H9 (cell line): ENCODE measurements at regions not wholly inside any gene's neighbourhood (a gene's known extent, or its start where the extent isn't known, plus 50 kb on each side); places are given as distances from the start of the nearest gene placed in this dataset.

Source experiments
- DNase-seq: peaks from one replicate; pipeline ENCODE4 v3.0.0-alpha.2; 2017
- H2AFZ ChIP-seq: one replicate; pipeline ENCODE4 v1.6.1; 2013; ENCODE audit warnings: mild to moderate bottlenecking, low read length, control low read depth, moderate library complexity
- H2AK5ac ChIP-seq: 2 replicates; pipeline ENCODE4 v1.6.1; 2013; ENCODE audit warnings: low read length, control low read depth, mixed read lengths; ENCODE audit not compliant: insufficient read length
- H2BK120ac ChIP-seq: one replicate; pipeline ENCODE4 v1.6.1; 2013; ENCODE audit warnings: low read depth, mild to moderate bottlenecking, low read length, control low read depth, inconsistent platforms; ENCODE audit not compliant: poor library complexity, severe bottlenecking
- H2BK12ac ChIP-seq: 2 replicates; pipeline ENCODE4 v1.6.1; 2013; ENCODE audit warnings: low read length, control low read depth, mixed read lengths, low read depth; ENCODE audit not compliant: insufficient read length
- H2BK15ac ChIP-seq: 2 replicates; pipeline ENCODE4 v1.6.1; 2013; ENCODE audit warnings: low read depth, low read length, control low read depth
- H2BK20ac ChIP-seq: one replicate; pipeline ENCODE4 v1.6.1; 2013; ENCODE audit warnings: low read depth, mild to moderate bottlenecking, low read length, control low read depth, inconsistent platforms; ENCODE audit not compliant: poor library complexity, severe bottlenecking
- H2BK5ac ChIP-seq: 2 replicates; pipeline ENCODE4 v1.6.1; 2013; ENCODE audit warnings: low read length, control low read depth, mixed read lengths; ENCODE audit not compliant: insufficient read length
- H3K14ac ChIP-seq: 2 replicates; pipeline ENCODE4 v1.6.1; 2013; ENCODE audit warnings: low read length, control low read depth; ENCODE audit not compliant: insufficient read depth
- H3K18ac ChIP-seq: 2 replicates; pipeline ENCODE4 v1.6.1; 2013; ENCODE audit warnings: low read depth, mild to moderate bottlenecking, mixed read lengths, low read length, control low read depth; ENCODE audit not compliant: insufficient read length
- H3K23ac ChIP-seq: 2 replicates; pipeline ENCODE4 v1.6.1; 2013; ENCODE audit warnings: low read length, control low read depth, mixed read lengths, low read depth; ENCODE audit not compliant: insufficient read length
- H3K23me2 ChIP-seq: 2 replicates; pipeline ENCODE4 v1.6.1; 2013; ENCODE audit warnings: low read depth, mild to moderate bottlenecking, mixed read lengths, low read length, control low read depth; ENCODE audit not compliant: insufficient read length, poor library complexity, severe bottlenecking
- H3K27ac ChIP-seq: 2 replicates; pipeline ENCODE4 v1.5.1; 2013; ENCODE audit warnings: low read length, control low read depth, mixed read lengths, low read depth; ENCODE audit not compliant: insufficient read length
- H3K27me3 ChIP-seq: 2 replicates; pipeline ENCODE4 v1.6.1; 2013; ENCODE audit warnings: low read length, control low read depth, inconsistent platforms; ENCODE audit not compliant: insufficient read depth
- H3K4ac ChIP-seq: 2 replicates; pipeline ENCODE4 v1.6.1; 2013; ENCODE audit warnings: low read depth, mild to moderate bottlenecking, control low read depth, inconsistent platforms, low read length, moderate library complexity
- H3K4me1 ChIP-seq: 2 replicates; pipeline ENCODE4 v1.6.1; 2013; ENCODE audit warnings: low read length, control low read depth, inconsistent platforms; ENCODE audit not compliant: insufficient read depth
- H3K4me2 ChIP-seq: 2 replicates; pipeline ENCODE4 v1.6.1; 2013; ENCODE audit warnings: low read length, control low read depth, mixed read lengths; ENCODE audit not compliant: insufficient read length, insufficient read depth
- H3K56ac ChIP-seq: 2 replicates; pipeline ENCODE4 v1.6.1; 2013; ENCODE audit warnings: low read depth, mild to moderate bottlenecking, mixed read lengths, low read length, control low read depth; ENCODE audit not compliant: insufficient read length
- H3K79me1 ChIP-seq: 2 replicates; pipeline ENCODE4 v1.6.1; 2013; ENCODE audit warnings: low read depth, mild to moderate bottlenecking, moderate library complexity, low read length, control low read depth, inconsistent platforms; ENCODE audit not compliant: insufficient read depth, poor library complexity, severe bottlenecking
- H3K79me2 ChIP-seq: 2 replicates; pipeline ENCODE4 v1.6.1; 2013; ENCODE audit warnings: low read length, control low read depth, inconsistent platforms; ENCODE audit not compliant: insufficient read depth
- H3K9ac ChIP-seq: 2 replicates; pipeline ENCODE4 v1.6.1; 2013; ENCODE audit warnings: low read length, control low read depth, mixed read lengths; ENCODE audit not compliant: insufficient read length; ENCODE audit errors: extremely low read depth
- H3K9me3 ChIP-seq: one replicate; pipeline ENCODE4 v1.6.1; 2013; ENCODE audit warnings: low read depth, low read length, inconsistent platforms; ENCODE audit not compliant: control insufficient read depth
- H3T11ph ChIP-seq: one replicate; pipeline ENCODE4 v1.6.1; 2013; ENCODE audit warnings: mild to moderate bottlenecking, low read length, control low read depth, inconsistent platforms
- H4K20me1 ChIP-seq: one replicate; pipeline ENCODE4 v1.6.1; 2013; ENCODE audit not compliant: control insufficient read depth, insufficient read length, insufficient read depth
- H4K5ac ChIP-seq: 2 replicates; pipeline ENCODE4 v1.6.1; 2013; ENCODE audit warnings: low read depth, mild to moderate bottlenecking, mixed read lengths, low read length, control low read depth; ENCODE audit not compliant: insufficient read length
- H4K8ac ChIP-seq: replicated peaks from 2 replicates; pipeline ENCODE4 v1.6.1; 2013; ENCODE audit warnings: low read length, control low read depth, mixed read lengths, low read depth; ENCODE audit not compliant: insufficient read length
- H4K91ac ChIP-seq: 2 replicates; pipeline ENCODE4 v1.6.1; 2013; ENCODE audit warnings: low read depth, mild to moderate bottlenecking, moderate library complexity, mixed read lengths, low read length, control low read depth; ENCODE audit not compliant: insufficient read length
- H3K27ac Mint-ChIP-seq, 3 experiments: 2 replicates in 2 of 3; 3 replicates in 1 of 3; pipeline ENCODE4 v1.8.0; 2020 to 2021; ENCODE audit warnings: mixed read lengths in 3 of 3, mild to moderate bottlenecking in 1 of 3, moderate library complexity in 1 of 3
- H3K27me3 Mint-ChIP-seq: 2 replicates; pipeline ENCODE4 v1.8.0; 2021; ENCODE audit warnings: low read depth, mild to moderate bottlenecking, moderate library complexity, mixed read lengths
- H3K36me3 Mint-ChIP-seq, 3 experiments: 2 replicates in 2 of 3; 3 replicates in 1 of 3; pipeline ENCODE4 v1.8.0; 2020 to 2021; ENCODE audit warnings: low read depth in 3 of 3, mixed read lengths in 3 of 3; ENCODE audit not compliant: insufficient read depth in 1 of 3
- H3K4me1 Mint-ChIP-seq, 2 experiments: 2 replicates each; pipeline ENCODE4 v1.8.0; 2020; ENCODE audit warnings: mixed read lengths in 2 of 2
- H3K4me3 Mint-ChIP-seq, 2 experiments: 2 replicates in 1 of 2; 3 replicates in 1 of 2; pipeline ENCODE4 v1.8.0; 2020 to 2021; ENCODE audit warnings: mild to moderate bottlenecking in 2 of 2, mixed read lengths in 2 of 2, moderate library complexity in 1 of 2
- H3K9me3 Mint-ChIP-seq, 2 experiments: 2 replicates in 1 of 2; 3 replicates in 1 of 2; pipeline ENCODE4 v1.8.0; 2020; ENCODE audit warnings: mild to moderate bottlenecking in 2 of 2, mixed read lengths in 2 of 2, moderate library complexity in 1 of 2
- WGBS: extraction: QIAGEN DNeasy Blood & Tissue Kit; methylation state at CpG from one replicate; pipeline ENCODE4 v1.1.7; 2013; ENCODE audit warnings: missing lambda C conversion rate, low lambda C conversion rate, mixed read lengths; ENCODE audit not compliant: insufficient read length; ENCODE audit errors: extremely low coverage; 5-methylcytosine and 5-hydroxymethylcytosine counted together
- TF ChIP-seq, protein P1 (sequence below): fragments of 200-600 bp; sonication (generic); conservative IDR thresholded peaks from 3 replicates; pipeline ENCODE4 v1.8.0; 2021; ENCODE audit warnings: antibody characterized with exemption, mild to moderate bottlenecking

DNA sequence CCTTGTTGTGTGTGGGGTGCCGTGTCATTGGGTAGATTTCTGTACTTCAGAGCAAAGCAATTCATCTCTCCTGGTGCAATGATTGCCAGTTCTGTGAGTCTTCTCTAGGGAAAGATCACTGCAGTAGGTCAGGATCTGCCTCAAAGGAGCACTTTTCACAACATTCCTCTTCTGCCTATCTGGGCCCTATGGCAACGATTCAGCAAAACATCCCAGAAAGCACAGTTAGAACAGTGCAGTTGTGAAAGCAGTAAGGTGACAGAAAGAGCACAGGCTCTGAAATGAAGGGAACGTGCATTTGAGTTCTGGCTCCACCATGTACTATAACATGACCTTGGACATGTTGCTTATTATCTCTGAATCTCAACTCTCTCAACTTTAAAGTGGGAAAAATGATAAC is 178.5 kb upstream of the N4BP1 start:
- DNase-seq, result no peak
- Histone ChIP-seq H2BK20ac (no peak overlapping the region), H3K4ac (no peak overlapping the region), H3K79me2 (no peaks in the 10 kb centered on the region), H2AK5ac (no peak overlapping the region), H4K8ac (no peak overlapping the region), H3K23me2 (no peaks in the 10 kb centered on the region), H3T11ph (no peak overlapping the region), H3K9me3 (no peaks in the 10 kb centered on the region), H4K5ac (no peak overlapping the region), H3K27me3 (no peaks in the 10 kb centered on the region; the same call in 1 of the 2 replicates), H3K9ac (no peak overlapping the region), H3K14ac (no peak overlapping the region), H2BK12ac (no peak overlapping the region), H2BK120ac (no peak overlapping the region), H3K4me2 (no peak overlapping the region), H2BK5ac (no peak overlapping the region), H3K23ac (no peak overlapping the region), H3K18ac (no peak overlapping the region), H3K4me1 (peaks cover 4% of the 10 kb centered on the region; the same call in 1 of the 2 replicates), H3K79me1 (no peaks in the 10 kb centered on the region), H4K20me1 (no peaks in the 10 kb centered on the region), H3K56ac (no peak overlapping the region), H2AFZ (no peak overlapping the region), H2BK15ac (no peak overlapping the region), H3K27ac (no peak overlapping the region), H4K91ac (no peak overlapping the region)
- Mint-ChIP-seq H3K36me3 (peaks cover 0 to 11% (median 0%) of the 10 kb centered on the region in 3 experiments; a peak in 2 of 7 replicates), H3K4me1 (peaks cover 21 to 25% of the 10 kb centered on the region in 2 experiments), H3K9me3 (peaks cover 7 to 14% of the 10 kb centered on the region in 2 experiments; a peak in 3 of 5 replicates), H3K27ac (peak overlapping the region in 1 of 3 experiments; percentile 2; a peak in 1 of 7 replicates), H3K27me3 (peaks cover 3% of the 10 kb centered on the region; the same call in 1 of the 2 replicates), H3K4me3 (no peak overlapping the region)
- WGBS, result no CpG with 5 or more reads among the region's 3 CpGs
- TF ChIP-seq, protein P1, sequence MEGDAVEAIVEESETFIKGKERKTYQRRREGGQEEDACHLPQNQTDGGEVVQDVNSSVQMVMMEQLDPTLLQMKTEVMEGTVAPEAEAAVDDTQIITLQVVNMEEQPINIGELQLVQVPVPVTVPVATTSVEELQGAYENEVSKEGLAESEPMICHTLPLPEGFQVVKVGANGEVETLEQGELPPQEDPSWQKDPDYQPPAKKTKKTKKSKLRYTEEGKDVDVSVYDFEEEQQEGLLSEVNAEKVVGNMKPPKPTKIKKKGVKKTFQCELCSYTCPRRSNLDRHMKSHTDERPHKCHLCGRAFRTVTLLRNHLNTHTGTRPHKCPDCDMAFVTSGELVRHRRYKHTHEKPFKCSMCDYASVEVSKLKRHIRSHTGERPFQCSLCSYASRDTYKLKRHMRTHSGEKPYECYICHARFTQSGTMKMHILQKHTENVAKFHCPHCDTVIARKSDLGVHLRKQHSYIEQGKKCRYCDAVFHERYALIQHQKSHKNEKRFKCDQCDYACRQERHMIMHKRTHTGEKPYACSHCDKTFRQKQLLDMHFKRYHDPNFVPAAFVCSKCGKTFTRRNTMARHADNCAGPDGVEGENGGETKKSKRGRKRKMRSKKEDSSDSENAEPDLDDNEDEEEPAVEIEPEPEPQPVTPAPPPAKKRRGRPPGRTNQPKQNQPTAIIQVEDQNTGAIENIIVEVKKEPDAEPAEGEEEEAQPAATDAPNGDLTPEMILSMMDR, result no peak
